Neural cell (in vitro differentiated cells): ENCODE measurements at regions not wholly inside any gene's neighbourhood (a gene's known extent, or its start where the extent isn't known, plus 50 kb on each side); places are given as distances from the start of the nearest gene placed in this dataset.

Experiments
- H2AFZ ChIP-seq: fragments of 200-600, 300-800 bp; sonication (generic), shearing (Covaris generic); 2 replicates; pipeline ENCODE4 v1.6.0; 2014; ENCODE audit warnings: low read depth, mild to moderate bottlenecking, antibody characterized with exemption, low read length, moderate library complexity
- H3F3A ChIP-seq: fragments of 200-600 bp; shearing (Covaris generic); 2 replicates; pipeline ENCODE4 v1.6.1; 2016; ENCODE audit warnings: mild to moderate bottlenecking, moderate library complexity, mixed read lengths, antibody characterized with exemption, low read length; ENCODE audit not compliant: insufficient read depth, poor library complexity, severe bottlenecking
- H3K27ac ChIP-seq: fragments of 200-600, 300-800 bp; sonication (generic), shearing (Covaris generic); 2 replicates; pipeline ENCODE4 v1.5.1; 2014; ENCODE audit warnings: mild to moderate bottlenecking, low read length, moderate library complexity
- H3K27me3 ChIP-seq: fragments of 300-800, 200-600 bp; sonication (generic), shearing (Covaris generic); 2 replicates; pipeline ENCODE4 v1.6.0; 2014; ENCODE audit warnings: mild to moderate bottlenecking, low read depth, low read length, moderate library complexity; ENCODE audit not compliant: insufficient read depth
- H3K36me3 ChIP-seq: fragments of 300-800, 200-600 bp; sonication (generic), shearing (Covaris generic); 2 replicates; pipeline ENCODE4 v1.5.1; 2014; ENCODE audit warnings: mild to moderate bottlenecking, antibody characterized with exemption, low read length, moderate library complexity; ENCODE audit not compliant: insufficient read depth
- H3K4me2 ChIP-seq: fragments of 300-800, 200-600 bp; sonication (generic), shearing (Covaris generic); 2 replicates; pipeline ENCODE4 v1.6.0; 2014; ENCODE audit warnings: mild to moderate bottlenecking, low read length
- H3K4me3 ChIP-seq: fragments of 300-800, 200-600 bp; sonication (generic), shearing (Covaris generic); 2 replicates; pipeline ENCODE4 v1.5.1; 2014; ENCODE audit warnings: mild to moderate bottlenecking, low read length, moderate library complexity
- H3K79me2 ChIP-seq: fragments of 200-600 bp; shearing (Covaris generic); replicated peaks from 2 replicates; pipeline ENCODE4 v1.6.0; 2014; ENCODE audit warnings: mild to moderate bottlenecking, low read length, moderate library complexity; ENCODE audit not compliant: insufficient read depth
- H3K9ac ChIP-seq: fragments of 300-800, 200-600 bp; sonication (generic), shearing (Covaris generic); 2 replicates; pipeline ENCODE4 v1.6.1; 2016; ENCODE audit warnings: mild to moderate bottlenecking, low read length, mixed read lengths
- H3K9me2 ChIP-seq: fragments of 200-600 bp; shearing (Covaris generic); 2 replicates; pipeline ENCODE4 v1.6.1; 2016; ENCODE audit warnings: mild to moderate bottlenecking, low read length, mixed read lengths; ENCODE audit not compliant: insufficient read depth
- H3K9me3 ChIP-seq: fragments of 200-600, 300-800 bp; sonication (generic), shearing (Covaris generic); 2 replicates; pipeline ENCODE4 v1.6.1; 2016; ENCODE audit warnings: mild to moderate bottlenecking, mixed run types, low read length, moderate library complexity, mixed read lengths
- H4K20me1 ChIP-seq: fragments of 200-600 bp; shearing (Covaris generic); 2 replicates; pipeline ENCODE4 v1.6.1; 2016; ENCODE audit warnings: mild to moderate bottlenecking, mixed run types; ENCODE audit not compliant: insufficient read depth
- CTCF ChIP-seq: fragments of 450-650 bp; IDR thresholded peaks from 2 replicates; pipeline ENCODE4 v1.5.1; 2014; ENCODE audit warnings: antibody characterized with exemption, mild to moderate bottlenecking, moderate library complexity; ENCODE audit not compliant: poor library complexity, severe bottlenecking
- EP300 ChIP-seq: fragments of 450-650 bp; conservative IDR thresholded peaks from 2 replicates; pipeline ENCODE4 v1.6.1; 2014; ENCODE audit warnings: antibody characterized with exemption, mild to moderate bottlenecking, moderate library complexity; ENCODE audit not compliant: poor library complexity, severe bottlenecking
- EZH2 ChIP-seq: fragments of 200-600, 300-800 bp; shearing (Covaris generic), sonication (generic); IDR thresholded peaks from 2 replicates; pipeline ENCODE4 v1.6.1; 2014; ENCODE audit warnings: antibody characterized with exemption, low read length, borderline replicate concordance, mild to moderate bottlenecking; ENCODE audit not compliant: insufficient read depth, poor library complexity, severe bottlenecking
- MXI1 ChIP-seq: fragments of 450-650 bp; conservative IDR thresholded peaks from 2 replicates; pipeline ENCODE4 v1.6.1; 2014; ENCODE audit warnings: antibody characterized with exemption, mild to moderate bottlenecking; ENCODE audit not compliant: poor library complexity, severe bottlenecking
- POLR2AphosphoS5 ChIP-seq: IDR thresholded peaks from 2 replicates; pipeline ENCODE4 v1.6.1; 2012
- RAD21 ChIP-seq: fragments of 450-650 bp; conservative IDR thresholded peaks from 2 replicates; pipeline ENCODE4 v1.6.1; 2014; ENCODE audit warnings: antibody characterized with exemption, mild to moderate bottlenecking, moderate library complexity
- REST ChIP-seq: IDR thresholded peaks from 2 replicates; pipeline ENCODE4 v1.6.1; 2012; ENCODE audit warnings: borderline replicate concordance
- SMC3 ChIP-seq: fragments of 450-650 bp; conservative IDR thresholded peaks from 2 replicates; pipeline ENCODE4 v1.6.1; 2014; ENCODE audit warnings: antibody characterized with exemption, mild to moderate bottlenecking, moderate library complexity; ENCODE audit not compliant: poor library complexity
- TAF1 ChIP-seq: IDR thresholded peaks from 2 replicates; pipeline ENCODE4 v1.6.1; 2012; ENCODE audit warnings: low read depth

- TF ChIP-seq RAD21: no peak
- no peak for TF ChIP-seq POLR2AphosphoS5
- TF ChIP-seq CTCF: no peak
- TF ChIP-seq SMC3: no peak
- TF ChIP-seq MXI1: no peak
- TF ChIP-seq EP300: no peak
- no peak for TF ChIP-seq TAF1
- TF ChIP-seq EZH2: no peak
- no peak for TF ChIP-seq REST
Observed at GRCh38 chr3:96331341-96331740, 483.1 kb upstream of the EPHA6 start.

GRCh38 chr3:96334779-96335178 is 479.6 kb upstream of the EPHA6 start:
- no peak overlapping the region for H3K4me3 ChIP-seq
- no peaks in the 10 kb centered on the region for H3K9me2 ChIP-seq
- H3K27me3 ChIP-seq: no peaks in the 10 kb centered on the region
- H3K36me3 ChIP-seq: no peaks in the 10 kb centered on the region
- no peaks in the 10 kb centered on the region for H3F3A ChIP-seq
- no peak overlapping the region for H3K4me2 ChIP-seq
- H3K9ac ChIP-seq: no peak overlapping the region
- no peaks in the 10 kb centered on the region for H3K9me3 ChIP-seq
- H3K79me2 ChIP-seq: no peaks in the 10 kb centered on the region
- no peak overlapping the region for H2AFZ ChIP-seq
- H4K20me1 ChIP-seq: no peaks in the 10 kb centered on the region
- no peak overlapping the region for H3K27ac ChIP-seq
- TF ChIP-seq EZH2 (no peak), REST (no peak)

More at GRCh38 chr3:96331341-96331740, 483.1 kb upstream of the EPHA6 start:
- H3K27ac ChIP-seq: no peak overlapping the region
- no peaks in the 10 kb centered on the region for H3K27me3 ChIP-seq
- H4K20me1 ChIP-seq: no peaks in the 10 kb centered on the region
- H3F3A ChIP-seq: no peaks in the 10 kb centered on the region
- no peak overlapping the region for H3K4me2 ChIP-seq
- no peaks in the 10 kb centered on the region for H3K79me2 ChIP-seq
- no peaks in the 10 kb centered on the region for H3K9me2 ChIP-seq
- H3K36me3 ChIP-seq: no peaks in the 10 kb centered on the region
- H2AFZ ChIP-seq: no peak overlapping the region
- H3K9me3 ChIP-seq: no peaks in the 10 kb centered on the region
- no peak overlapping the region for H3K9ac ChIP-seq
- H3K4me3 ChIP-seq: no peak overlapping the region
